Naive thymus-derived CD8-positive, alpha-beta T cell (primary cell): ENCODE measurements at regions not wholly inside any gene's neighbourhood (a gene's known extent, or its start where the extent isn't known, plus 50 kb on each side); places are given as distances from the start of the nearest gene placed in this dataset.

Experiments
- ATAC-seq, 2 donors: fragments of 150-1000 bp; cut with Tn5 transposase in 1 of 2; sonication (Bioruptor Pico), chemical (Tn5 transposase) in 1 of 2; 1 replicate in 1 of 2; 2 replicates in 1 of 2; pipeline ENCODE4 v1.10.0; 2021; ENCODE audit warnings: mild to moderate bottlenecking in 2 of 2, moderate library complexity in 2 of 2
- POLR2A ChIA-PET: fragments of 350-600 bp; sonication (Branson Sonifier 250); formaldehyde crosslinking; loops from one replicate; lab custom pipeline; 2021; ENCODE audit warnings: antibody characterized with exemption; lab: Charles Lee
- DNase-seq, 10 donors: peaks; one replicate each; pipeline versions ENCODE4 v3.0.0 to v3.0.0-alpha.2; 2020 to 2022
- H3K27ac Mint-ChIP-seq, 10 donors: one replicate each; pipeline ENCODE4 v1.8.0; 2020 to 2022; ENCODE audit warnings: mild to moderate bottlenecking in 10 of 10, mixed read lengths in 10 of 10, moderate library complexity in 4 of 10, inconsistent platforms in 1 of 10
- H3K27me3 Mint-ChIP-seq, 5 donors: one replicate each; pipeline ENCODE4 v1.8.0; 2021 to 2022; ENCODE audit warnings: mixed read lengths in 5 of 5
- H3K36me3 Mint-ChIP-seq, 3 donors: one replicate each; pipeline ENCODE4 v1.8.0; 2020 to 2022; ENCODE audit warnings: mixed read lengths in 3 of 3, mild to moderate bottlenecking in 2 of 3, inconsistent platforms in 1 of 3
- H3K4me1 Mint-ChIP-seq, 4 donors: one replicate each; pipeline ENCODE4 v1.8.0; 2021 to 2022; ENCODE audit warnings: mixed read lengths in 4 of 4
- H3K4me3 Mint-ChIP-seq, 10 donors: one replicate each; pipeline ENCODE4 v1.8.0; 2020 to 2022; ENCODE audit warnings: mild to moderate bottlenecking in 10 of 10, mixed read lengths in 10 of 10, moderate library complexity in 6 of 10, inconsistent platforms in 1 of 10
- H3K9me3 Mint-ChIP-seq, 9 donors: one replicate each; pipeline ENCODE4 v1.8.0; 2020 to 2022; ENCODE audit warnings: mixed read lengths in 9 of 9, mild to moderate bottlenecking in 3 of 9, inconsistent platforms in 1 of 9, moderate library complexity in 1 of 9

- H3K36me3 Mint-ChIP-seq, result no peaks in the 10 kb centered on the region
- no peak for ATAC-seq
- peaks cover 8 to 40% (median 17%) of the 10 kb centered on the region in 5 donors for H3K27me3 Mint-ChIP-seq
- H3K4me1 Mint-ChIP-seq, result peaks cover 2 to 6% (median 5%) of the 10 kb centered on the region in 4 donors
- POLR2A ChIA-PET, result no interaction called here
- peaks cover 0 to 2% (median 0%) of the 10 kb centered on the region in 9 donors for H3K9me3 Mint-ChIP-seq
- no peak for DNase-seq
- H3K4me3 Mint-ChIP-seq, result no peak overlapping the region
- H3K27ac Mint-ChIP-seq, result no peak overlapping the region
Observed at GRCh38 chr7:34320412-34320811, 337.6 kb upstream of the NPSR1 start.

- Mint-ChIP-seq H3K4me1 (peaks cover 2 to 6% (median 5%) of the 10 kb centered on the region in 4 donors), H3K9me3 (peaks cover 0 to 2% (median 0%) of the 10 kb centered on the region in 9 donors), H3K27me3 (peaks cover 10 to 40% (median 16%) of the 10 kb centered on the region in 5 donors), H3K36me3 (no peaks in the 10 kb centered on the region), H3K27ac (peak overlapping the region in 1 of 10 donors; percentile 77), H3K4me3 (peak overlapping the region in 8 of 10 donors; percentile 12 to 81 (median 56))
- ATAC-seq, result peak; percentile 49 to 72
- peak in 8 of 10 donors; percentile 6 to 43 (median 24) for DNase-seq
- POLR2A ChIA-PET, result no interaction called here
Observed at GRCh38 chr7:34320926-34321661, 336.9 kb upstream of the NPSR1 start.

GRCh38 chr7:34322841-34323240 is 335.2 kb upstream of the NPSR1 start:
- peak overlapping the region in 1 of 10 donors; percentile 1 for H3K27ac Mint-ChIP-seq
- no peak for DNase-seq
- peaks cover 0 to 2% (median 0%) of the 10 kb centered on the region in 9 donors for H3K9me3 Mint-ChIP-seq
- peaks cover 12 to 40% (median 16%) of the 10 kb centered on the region in 5 donors for H3K27me3 Mint-ChIP-seq
- no peak for ATAC-seq
- POLR2A ChIA-PET, result no interaction called here
- H3K4me1 Mint-ChIP-seq, result peaks cover 2 to 6% (median 5%) of the 10 kb centered on the region in 4 donors
- H3K36me3 Mint-ChIP-seq, result no peaks in the 10 kb centered on the region
- no peak overlapping the region for H3K4me3 Mint-ChIP-seq

DNA sequence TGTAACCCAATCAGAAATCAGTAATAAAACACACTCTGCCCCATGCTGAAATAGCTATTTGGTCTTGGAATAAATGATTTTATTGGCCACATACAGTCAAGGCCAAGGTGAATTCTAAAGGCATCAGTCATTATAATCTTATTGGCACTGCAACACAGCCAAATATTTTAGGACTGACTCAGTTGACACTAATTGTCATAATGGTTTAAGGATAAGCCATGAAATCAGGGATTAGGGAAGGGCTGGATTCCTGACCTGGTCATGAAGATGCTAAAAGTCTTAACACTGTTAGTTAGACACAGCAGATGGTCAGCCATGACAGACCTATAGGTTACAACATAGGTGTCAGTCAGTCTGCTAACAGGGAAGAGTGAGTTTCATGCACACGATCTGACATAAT is 330.3 kb upstream of the NPSR1 start:
- H3K4me3 Mint-ChIP-seq, result no peak overlapping the region
- POLR2A ChIA-PET, result no interaction called here
- peaks cover 0 to 12% (median 6%) of the 10 kb centered on the region in 5 donors for H3K27me3 Mint-ChIP-seq
- DNase-seq (no peak), ATAC-seq (no peak)
- H3K27ac Mint-ChIP-seq, result no peak overlapping the region
- no peaks in the 10 kb centered on the region for H3K36me3 Mint-ChIP-seq
- no peaks in the 10 kb centered on the region for H3K4me1 Mint-ChIP-seq
- H3K9me3 Mint-ChIP-seq, result no peaks in the 10 kb centered on the region

DNA sequence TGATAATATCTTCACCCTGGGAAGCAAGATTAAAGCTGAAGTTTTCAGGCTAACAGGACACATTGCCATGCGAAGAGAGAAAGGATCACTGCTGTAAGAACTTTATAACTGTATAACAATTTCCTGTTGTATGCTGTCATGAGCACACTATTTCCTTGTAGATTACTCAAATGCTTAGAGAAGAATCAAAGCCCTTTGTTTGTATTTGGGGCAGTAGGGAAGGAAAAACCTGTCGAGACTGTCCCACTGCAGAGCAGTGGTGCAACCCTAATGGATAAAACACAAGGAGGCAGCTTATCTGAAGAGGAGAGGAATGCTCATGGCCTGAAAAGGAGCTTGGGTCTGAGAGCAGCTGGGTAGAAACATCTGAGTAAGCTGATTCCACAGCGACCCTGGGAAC is 327.7 kb upstream of the NPSR1 start:
- ATAC-seq (no peak), DNase-seq (no peak)
- POLR2A ChIA-PET, result no interaction called here
- Mint-ChIP-seq H3K4me1 (no peaks in the 10 kb centered on the region), H3K36me3 (no peaks in the 10 kb centered on the region), H3K27ac (no peak overlapping the region), H3K27me3 (peaks cover 0 to 6% (median 1%) of the 10 kb centered on the region in 5 donors), H3K4me3 (no peak overlapping the region), H3K9me3 (peaks cover 0 to 13% (median 0%) of the 10 kb centered on the region in 9 donors)

DNA sequence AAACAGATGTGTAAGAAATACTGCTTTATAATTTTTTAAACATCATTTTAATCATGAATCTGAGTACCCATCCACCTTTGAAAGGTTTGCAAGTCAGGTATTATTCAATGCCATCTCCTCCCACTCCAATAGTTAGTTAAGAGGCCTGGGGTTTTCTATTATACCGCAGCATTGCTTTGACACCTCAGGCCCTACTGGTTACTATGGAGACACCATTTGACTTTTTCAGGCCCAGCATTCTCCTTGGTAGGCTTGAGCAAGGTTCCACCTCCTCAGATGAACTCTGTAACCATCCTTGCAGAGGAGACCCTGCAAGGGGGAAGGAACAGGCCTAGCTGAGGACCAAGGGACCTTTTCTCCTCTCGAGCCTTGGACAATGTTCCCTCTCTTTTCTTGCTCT is 326.9 kb upstream of the NPSR1 start:
- peaks cover 0 to 6% (median 0%) of the 10 kb centered on the region in 5 donors for H3K27me3 Mint-ChIP-seq
- H3K36me3 Mint-ChIP-seq, result no peaks in the 10 kb centered on the region
- H3K27ac Mint-ChIP-seq, result no peak overlapping the region

DNA sequence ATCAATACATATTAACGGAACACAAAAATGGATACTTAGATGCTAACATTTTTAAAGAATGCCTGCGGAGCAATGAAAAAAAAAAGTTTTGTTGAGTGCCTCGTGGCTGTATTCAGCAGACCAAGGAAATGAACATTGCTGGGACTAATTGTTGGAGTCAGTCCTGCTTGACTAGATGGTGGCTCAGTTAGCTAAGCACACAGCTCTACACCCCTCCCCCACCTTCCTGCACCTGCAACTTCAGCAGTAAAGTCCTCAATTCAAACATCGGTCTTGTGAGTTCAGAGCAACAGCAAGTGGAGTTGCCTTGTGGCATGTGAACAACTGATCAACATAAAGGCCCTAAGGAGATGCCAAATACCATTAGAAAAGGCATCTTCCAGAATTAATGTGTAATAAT is 326.0 kb upstream of the NPSR1 start:
- H3K9me3 Mint-ChIP-seq, result peaks cover 0 to 16% (median under 1%) of the 10 kb centered on the region in 9 donors
- no peak overlapping the region for H3K4me3 Mint-ChIP-seq
- no peaks in the 10 kb centered on the region for H3K36me3 Mint-ChIP-seq
- POLR2A ChIA-PET, result no interaction called here
- H3K27ac Mint-ChIP-seq, result no peak overlapping the region
- DNase-seq (no peak), ATAC-seq (no peak)
- peaks cover 0 to 2% (median 0%) of the 10 kb centered on the region in 5 donors for H3K27me3 Mint-ChIP-seq
- H3K4me1 Mint-ChIP-seq, result no peaks in the 10 kb centered on the region

More for the DNA sequence above, 326.9 kb upstream of the NPSR1 start:
- POLR2A ChIA-PET, result no interaction called here
- Mint-ChIP-seq H3K4me3 (no peak overlapping the region), H3K9me3 (peaks cover 0 to 13% (median 0%) of the 10 kb centered on the region in 9 donors), H3K4me1 (no peaks in the 10 kb centered on the region)
- DNase-seq, result no peak
- no peak for ATAC-seq

GRCh38 chr7:34333184-34333583 is 324.8 kb upstream of the NPSR1 start:
- DNase-seq (no peak), ATAC-seq (no peak)
- Mint-ChIP-seq H3K27me3 (peaks cover 0 to 2% (median 0%) of the 10 kb centered on the region in 5 donors), H3K4me1 (no peaks in the 10 kb centered on the region), H3K36me3 (peaks cover 0 to 6% (median 0%) of the 10 kb centered on the region in 3 donors), H3K9me3 (peaks cover 0 to 25% (median 7%) of the 10 kb centered on the region in 9 donors), H3K4me3 (no peak overlapping the region), H3K27ac (no peak overlapping the region)
- POLR2A ChIA-PET, result no interaction called here

GRCh38 chr7:34333925-34334324 is 324.1 kb upstream of the NPSR1 start:
- no peak for ATAC-seq
- peaks cover 0 to 9% (median 0%) of the 10 kb centered on the region in 3 donors for H3K36me3 Mint-ChIP-seq
- H3K27ac Mint-ChIP-seq, result no peak overlapping the region
- H3K4me3 Mint-ChIP-seq, result no peak overlapping the region
- peaks cover 0 to 31% (median 10%) of the 10 kb centered on the region in 9 donors for H3K9me3 Mint-ChIP-seq
- peaks cover 0 to 2% (median 0%) of the 10 kb centered on the region in 5 donors for H3K27me3 Mint-ChIP-seq
- no peak for DNase-seq
- POLR2A ChIA-PET, result no interaction called here
- H3K4me1 Mint-ChIP-seq, result no peaks in the 10 kb centered on the region

- Mint-ChIP-seq H3K27me3 (peaks cover 0 to 2% (median 0%) of the 10 kb centered on the region in 5 donors), H3K27ac (no peak overlapping the region)
- POLR2A ChIA-PET, result no interaction called here
Observed at GRCh38 chr7:34337163-34337562, 320.9 kb upstream of the NPSR1 start.

DNA sequence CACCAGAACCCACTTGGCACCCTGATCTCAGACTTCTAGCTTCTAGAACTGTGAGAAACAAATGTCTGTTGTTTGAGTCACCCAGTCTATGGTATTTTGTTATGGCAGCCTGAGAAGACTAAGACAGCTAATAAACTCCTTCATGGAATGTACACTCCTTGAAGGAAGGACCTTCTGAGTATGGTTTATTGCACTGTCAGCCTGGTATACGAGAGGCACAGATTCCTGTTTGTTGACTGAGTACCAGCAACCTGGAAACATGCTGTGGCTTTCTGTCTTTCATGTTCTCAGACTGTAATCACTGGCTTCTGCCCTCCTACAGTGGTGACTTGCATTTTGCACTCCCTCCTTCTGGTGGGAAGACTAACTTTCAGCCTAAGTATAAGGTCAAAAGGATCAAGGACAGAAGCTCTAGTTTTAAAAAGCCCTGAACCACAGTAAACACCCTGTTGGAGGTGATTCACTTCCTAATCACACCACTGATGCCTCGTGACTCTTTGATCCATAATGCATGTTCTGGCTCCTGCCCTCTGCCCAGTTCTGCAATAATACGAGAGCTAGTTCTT is 319.0 kb upstream of the NPSR1 start:
- Mint-ChIP-seq H3K4me3 (no peak overlapping the region), H3K9me3 (peaks cover 3 to 31% (median 11%) of the 10 kb centered on the region in 9 donors), H3K4me1 (no peaks in the 10 kb centered on the region), H3K27ac (no peak overlapping the region), H3K27me3 (no peaks in the 10 kb centered on the region), H3K36me3 (peaks cover 0 to 9% (median 0%) of the 10 kb centered on the region in 3 donors)
- no peak for DNase-seq
- POLR2A ChIA-PET, result no interaction called here
- no peak for ATAC-seq

More at GRCh38 chr7:34337163-34337562, 320.9 kb upstream of the NPSR1 start:
- DNase-seq, result no peak
- H3K4me1 Mint-ChIP-seq, result no peaks in the 10 kb centered on the region
- no peak overlapping the region for H3K4me3 Mint-ChIP-seq
- peaks cover 0 to 9% (median 0%) of the 10 kb centered on the region in 3 donors for H3K36me3 Mint-ChIP-seq
- ATAC-seq, result no peak
- H3K9me3 Mint-ChIP-seq, result peaks cover 2 to 31% (median 11%) of the 10 kb centered on the region in 9 donors

DNA sequence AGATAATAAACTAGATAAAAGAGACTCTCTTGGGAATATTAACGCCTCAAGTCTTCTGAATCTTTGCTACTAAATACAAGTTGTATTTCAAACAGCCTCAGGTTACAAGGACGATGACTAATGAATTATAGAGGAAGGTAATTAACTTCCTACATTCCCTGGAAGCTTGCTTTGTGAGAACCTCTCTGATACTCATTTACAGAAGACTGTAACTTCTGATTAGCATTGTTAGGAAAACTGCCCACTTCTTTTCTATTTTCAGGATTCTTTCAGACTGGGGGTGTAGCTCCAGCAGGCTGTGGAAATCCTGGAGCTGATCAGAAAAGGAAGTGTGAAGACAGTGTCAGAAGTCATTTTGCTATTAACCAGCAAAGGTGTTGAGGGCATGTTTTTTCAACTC is 316.7 kb upstream of the NPSR1 start:
- Mint-ChIP-seq H3K36me3 (peaks cover 0 to 9% (median 0%) of the 10 kb centered on the region in 3 donors), H3K27me3 (no peaks in the 10 kb centered on the region), H3K9me3 (peaks cover 0 to 25% (median 11%) of the 10 kb centered on the region in 9 donors), H3K4me1 (no peaks in the 10 kb centered on the region), H3K4me3 (no peak overlapping the region), H3K27ac (no peak overlapping the region)
- POLR2A ChIA-PET, result no interaction called here
- ATAC-seq, result no peak
- DNase-seq, result no peak

DNA sequence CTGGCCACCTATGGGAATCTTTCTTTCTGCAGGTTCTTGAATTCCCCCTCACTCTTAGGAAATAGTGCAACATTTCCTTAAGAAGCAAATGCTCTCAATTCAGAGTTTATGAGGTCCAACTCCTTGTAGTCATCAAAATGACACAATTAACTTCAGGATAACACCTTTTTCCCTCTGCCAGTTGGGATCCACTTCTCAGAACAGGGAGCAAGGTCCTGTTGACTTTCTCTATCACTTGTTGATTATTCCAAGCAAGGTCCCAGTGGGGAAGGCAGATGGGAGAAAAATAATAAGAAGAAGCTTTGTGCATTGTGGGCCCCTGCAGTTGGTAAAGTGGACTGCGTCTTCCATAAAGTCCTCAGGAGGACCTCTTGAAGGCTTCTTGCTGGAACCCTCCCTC is 315.6 kb upstream of the NPSR1 start:
- H3K4me3 Mint-ChIP-seq, result no peak overlapping the region

More for the DNA sequence above, 315.6 kb upstream of the NPSR1 start:
- Mint-ChIP-seq H3K27ac (no peak overlapping the region), H3K27me3 (no peaks in the 10 kb centered on the region), H3K9me3 (peaks cover 0 to 19% (median 8%) of the 10 kb centered on the region in 9 donors), H3K36me3 (peaks cover 0 to 6% (median 0%) of the 10 kb centered on the region in 3 donors), H3K4me1 (no peaks in the 10 kb centered on the region)
- no peak for ATAC-seq
- POLR2A ChIA-PET, result no interaction called here
- DNase-seq, result no peak
